ENCODE measurements at regions not wholly inside any gene's neighbourhood (a gene's known extent, or its start where the extent isn't known, plus 50 kb on each side); places are given as distances from the start of the nearest gene placed in this dataset.

GRCh38 chr5:54702470-54702869 is 184.9 kb downstream of the SNX18 start:
- TF ChIP-seq CTCF (IDR thresholded peaks at IDR 0.05; ENCODE audit: low read length), result no peak
- TF ChIP-seq EZH2phosphoT487 (IDR thresholded peaks at IDR 0.05; ENCODE audit: low read length), result no peak
- no peak for TF ChIP-seq EZH2 (optimal IDR thresholded peaks at IDR 0.05; ENCODE audit: low read depth, low read length)
